Left forelimb (tissue), 1 donor: ENCODE measurements at regions not wholly inside any gene's neighbourhood (a gene's known extent, or its start where the extent isn't known, plus 50 kb on each side); places are given as distances from the start of the nearest gene placed in this dataset.

ENCODE experiments used
- DNase-seq: peaks from one replicate; pipeline ENCODE4 v3.0.0-alpha.2; 2018; ENCODE audit warnings: low spot score

GRCh38 chr2:12348216-12348615 lies 368.5 kb upstream of the TRIB2 start:
- no peak for DNase-seq

DNA sequence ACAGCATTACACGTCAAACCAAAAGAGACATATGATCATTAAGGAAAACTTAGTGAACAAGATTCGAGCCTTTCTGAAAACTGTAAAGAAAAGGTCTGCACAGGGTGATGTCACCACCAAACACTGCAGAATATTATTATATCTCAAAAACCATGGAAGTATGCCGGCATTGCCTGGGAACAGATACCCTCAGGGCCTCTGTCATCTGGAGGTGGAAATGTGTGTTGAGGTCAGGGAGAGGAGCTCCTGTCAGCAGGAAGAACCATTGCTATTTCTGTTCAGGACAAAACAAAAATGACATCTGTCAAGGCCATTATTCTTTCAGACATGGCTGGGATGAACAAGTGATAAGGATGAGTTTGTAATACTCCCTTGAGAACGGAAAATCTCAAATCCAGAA lies 365.9 kb upstream of the TRIB2 start:
- no peak for DNase-seq

DNA sequence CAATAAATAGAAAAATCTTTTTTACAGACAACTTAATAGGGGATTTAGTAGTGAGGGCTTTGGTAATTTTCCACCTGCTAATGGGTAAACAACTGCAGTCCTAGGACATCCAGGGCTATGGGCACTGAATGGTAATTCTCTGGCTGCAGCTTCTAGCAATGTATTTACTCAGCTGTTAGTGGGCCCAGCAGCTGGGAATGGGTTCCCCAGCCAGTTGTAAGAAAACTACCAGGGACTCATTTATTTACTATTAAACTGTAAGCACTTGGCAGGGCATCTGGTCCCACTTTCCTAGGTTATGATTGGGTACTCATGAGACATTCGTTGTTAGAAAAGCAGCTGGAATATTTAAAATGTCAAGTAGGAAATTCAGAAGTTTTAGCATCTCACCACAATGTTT lies 363.8 kb upstream of the TRIB2 start:
- DNase-seq = no peak

GRCh38 chr2:12361506-12361905 lies 355.2 kb upstream of the TRIB2 start:
- DNase-seq = no peak

GRCh38 chr2:12363138-12363537 lies 353.6 kb upstream of the TRIB2 start:
- no peak for DNase-seq

- DNase-seq = no peak
Measured at GRCh38 chr2:12363569-12363968, 353.2 kb upstream of the TRIB2 start.

GRCh38 chr2:12369566-12369965 lies 347.2 kb upstream of the TRIB2 start:
- no peak for DNase-seq

GRCh38 chr2:12376025-12376424 lies 340.7 kb upstream of the TRIB2 start:
- no peak for DNase-seq

DNA sequence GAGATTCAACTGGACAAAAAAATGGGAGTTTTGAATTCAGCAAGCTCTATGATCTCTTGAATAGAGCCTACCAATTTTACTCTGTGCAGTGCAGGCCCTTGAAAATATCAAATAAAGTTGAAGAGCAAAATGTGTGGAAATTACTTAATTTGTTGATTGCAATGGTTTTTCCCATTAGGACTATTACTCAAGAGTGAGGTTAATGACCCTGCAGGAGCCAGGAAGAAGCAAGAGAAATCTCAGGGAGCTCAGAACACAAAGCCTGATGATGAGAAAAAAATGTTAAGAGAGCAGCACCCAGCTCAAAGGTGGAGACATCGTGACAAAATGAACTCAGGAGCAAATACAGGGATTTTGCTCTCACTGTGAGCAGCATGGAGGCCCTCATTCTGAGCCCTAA lies 337.6 kb upstream of the TRIB2 start:
- no peak for DNase-seq

GRCh38 chr2:12381543-12382325 lies 335.0 kb upstream of the TRIB2 start:
- no peak for DNase-seq

DNA sequence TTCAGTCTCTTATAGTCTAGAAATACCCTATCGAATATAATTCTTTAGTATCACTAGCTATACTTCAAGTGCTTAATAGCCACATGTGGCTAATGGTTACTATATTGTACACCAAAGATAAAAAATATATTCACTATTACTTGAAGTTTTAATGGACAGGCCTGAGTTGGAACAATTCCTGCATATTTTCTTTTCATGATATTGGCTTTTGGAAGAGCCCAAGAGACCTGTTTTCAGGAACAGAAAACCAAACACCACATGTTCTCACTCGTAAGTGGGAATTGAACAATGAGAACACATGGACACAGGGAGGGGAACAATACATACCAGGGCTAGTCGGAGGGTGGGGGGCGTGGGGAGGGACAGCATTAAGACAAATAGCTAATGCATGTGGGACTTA lies 334.4 kb upstream of the TRIB2 start:
- DNase-seq = no peak

DNA sequence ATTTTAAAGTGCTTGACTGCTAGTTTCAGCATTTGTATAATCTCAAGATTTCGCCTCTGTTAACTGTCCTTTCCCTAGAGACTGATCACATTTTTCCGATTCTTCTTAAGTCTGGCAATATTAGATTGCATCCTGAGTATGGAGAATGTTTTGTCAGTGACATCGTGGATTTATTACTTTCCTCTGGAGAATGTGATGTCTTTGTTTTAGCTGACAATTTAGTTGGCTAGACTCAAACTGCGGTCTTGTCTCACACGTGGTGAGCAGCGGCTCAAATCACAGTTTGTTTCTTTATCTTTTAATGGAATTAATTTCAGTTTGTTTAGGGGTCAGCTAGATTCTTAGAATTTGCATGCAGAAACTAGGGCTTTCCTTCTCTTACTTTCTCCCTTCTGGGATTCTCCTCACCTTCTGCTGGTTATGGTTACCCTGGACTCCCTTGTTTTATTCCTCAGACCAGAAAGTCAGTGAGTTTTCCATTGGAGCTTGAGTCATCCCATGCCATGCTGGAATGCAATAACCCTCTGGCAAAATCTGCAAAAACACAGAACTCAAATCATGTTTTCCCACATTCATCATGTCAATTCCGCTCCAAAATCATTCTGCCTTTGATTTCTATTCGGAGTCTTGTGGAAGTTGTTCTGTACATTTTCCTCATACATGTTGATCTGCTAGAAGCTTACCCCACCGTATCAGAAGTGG lies 327.2 kb upstream of the TRIB2 start:
- no peak for DNase-seq

- DNase-seq = no peak
Measured at GRCh38 chr2:12391116-12391515, 325.6 kb upstream of the TRIB2 start.

DNA sequence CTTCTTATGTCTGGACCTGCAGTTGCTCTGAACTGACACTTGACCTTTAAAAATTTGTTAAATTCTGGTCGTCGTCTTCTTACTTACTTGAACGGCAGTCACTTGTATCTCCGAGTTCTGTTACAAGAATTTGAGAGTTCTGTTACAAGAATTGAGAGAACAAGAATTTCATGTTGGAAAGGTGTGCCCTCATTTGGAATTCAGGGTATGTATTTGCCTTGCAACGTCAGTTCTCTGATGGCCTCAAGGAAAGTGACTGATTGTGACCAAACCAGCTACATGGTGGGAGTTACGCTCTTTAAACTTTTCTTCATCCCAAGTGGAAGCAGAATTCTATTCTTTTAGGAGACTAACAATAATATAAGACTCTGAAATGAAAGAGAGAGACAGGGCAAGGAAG lies 320.0 kb upstream of the TRIB2 start:
- no peak for DNase-seq

DNA sequence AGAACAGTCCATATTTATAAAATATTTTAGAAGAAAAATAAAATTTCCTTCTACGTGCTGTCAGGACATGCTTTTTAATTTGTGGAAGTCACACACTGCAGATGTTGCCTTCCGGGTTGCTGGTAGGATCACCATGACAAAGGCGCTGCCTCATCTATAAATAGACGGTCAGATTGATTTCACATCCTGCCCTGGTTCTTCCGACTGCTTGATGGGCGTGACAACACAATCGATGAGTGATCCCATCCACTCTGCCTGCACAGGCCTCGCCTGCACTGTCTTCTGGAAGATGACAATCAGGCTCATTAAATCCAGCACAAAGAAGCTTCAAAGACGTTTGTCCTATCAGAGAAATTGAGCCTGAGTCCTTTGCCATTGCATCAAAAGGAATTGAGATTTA lies 318.9 kb upstream of the TRIB2 start:
- DNase-seq = no peak

GRCh38 chr2:12399240-12399639 lies 317.5 kb upstream of the TRIB2 start:
- DNase-seq = no peak

GRCh38 chr2:12400543-12400942 lies 316.2 kb upstream of the TRIB2 start:
- DNase-seq = no peak

GRCh38 chr2:12402440-12403139 lies 314.1 kb upstream of the TRIB2 start:
- DNase-seq = no peak

DNA sequence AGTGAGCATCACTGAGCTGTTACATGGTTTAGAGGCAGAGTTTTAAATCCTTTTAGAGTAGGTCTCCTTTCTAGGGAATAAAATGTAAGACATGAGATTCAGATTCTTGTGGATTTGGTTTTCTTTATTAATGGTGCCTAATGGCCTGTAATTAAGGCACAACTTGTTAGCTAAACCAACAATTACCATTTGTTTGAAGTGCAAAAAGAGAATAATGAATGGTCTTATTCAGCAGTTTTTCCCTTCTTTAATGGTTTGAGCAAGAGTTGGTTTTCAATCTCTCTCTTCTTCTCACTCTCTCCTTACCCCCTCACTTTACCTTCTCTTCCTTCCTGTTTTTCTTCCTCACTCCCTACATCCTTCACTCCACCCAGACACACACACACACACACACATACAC lies 312.2 kb upstream of the TRIB2 start:
- DNase-seq = no peak

DNA sequence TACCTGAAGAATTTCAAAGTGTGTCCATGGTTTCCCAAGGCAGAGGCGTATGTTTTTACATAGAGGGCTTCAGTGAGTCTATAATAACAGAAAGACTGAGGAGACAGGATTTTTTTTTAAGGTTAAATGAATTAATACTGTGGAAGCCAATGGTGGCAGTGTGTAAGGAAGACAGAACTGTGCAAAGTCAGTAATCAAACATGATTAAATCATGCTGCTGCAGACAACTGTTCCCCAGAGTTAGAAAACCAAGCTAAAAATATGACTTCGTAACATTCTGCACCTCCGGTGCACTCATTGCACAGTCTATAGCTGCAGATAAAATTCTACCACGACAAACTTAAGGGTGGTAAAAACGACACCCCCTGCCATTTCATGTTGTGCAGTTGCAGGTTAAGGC lies 309.6 kb upstream of the TRIB2 start:
- no peak for DNase-seq

DNA sequence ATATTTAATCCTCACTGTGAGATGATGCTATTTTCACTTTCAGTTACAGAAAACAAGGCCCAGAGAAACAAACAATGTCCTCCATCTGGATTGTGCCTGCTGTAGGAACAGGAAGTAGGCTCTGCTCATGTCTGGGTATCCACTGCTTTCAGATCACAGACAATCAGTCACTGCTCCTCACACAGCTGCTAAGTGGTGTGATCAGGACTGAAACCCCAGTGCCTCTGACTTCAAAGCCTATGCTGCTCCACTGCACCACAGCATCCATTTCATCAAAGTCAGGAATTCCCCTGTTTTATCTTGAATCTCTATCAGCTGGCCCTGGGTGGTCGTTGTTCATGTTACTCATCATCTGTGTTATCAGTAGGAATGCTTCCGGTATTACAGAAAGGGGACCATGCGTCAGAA lies 303.8 kb upstream of the TRIB2 start:
- DNase-seq = no peak

GRCh38 chr2:12415536-12415935 lies 301.2 kb upstream of the TRIB2 start:
- DNase-seq = no peak

DNA sequence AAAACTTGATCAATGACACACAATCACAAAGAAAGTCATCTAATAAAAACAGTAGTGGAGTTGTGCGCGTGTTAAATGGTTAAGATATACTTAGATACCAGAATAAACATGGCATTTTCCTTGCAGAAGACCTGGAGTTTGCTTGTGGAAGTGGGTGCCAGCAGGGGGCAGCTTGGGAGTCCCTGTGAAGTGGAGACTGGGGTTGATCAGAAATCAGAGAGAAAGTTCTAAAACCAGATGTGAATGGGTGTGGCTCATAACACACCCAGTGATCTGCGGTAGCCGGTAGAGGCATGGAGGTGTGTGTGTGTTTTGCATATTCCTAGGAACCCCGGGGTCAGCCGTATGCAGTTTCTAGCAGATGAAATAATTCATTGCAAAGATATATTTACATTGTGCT lies 300.1 kb upstream of the TRIB2 start:
- DNase-seq = no peak
